Hematopoietic multipotent progenitor cell (in vitro differentiated cells): ENCODE measurements at regions not wholly inside any gene's neighbourhood (a gene's known extent, or its start where the extent isn't known, plus 50 kb on each side); places are given as distances from the start of the nearest gene placed in this dataset.

ENCODE experiments used
- DNase-seq, 3 donors: peaks; one replicate each; pipeline ENCODE4 v3.0.0-alpha.2; 2011 to 2015; ENCODE audit warnings: low read depth in 2 of 3, low spot score in 2 of 3

- DNase-seq: no peak
These were observed 128.1 kb downstream of the TEX29 start for GRCh38 chr13:111448504-111448903.

GRCh38 chr13:111449041-111449440, 128.6 kb downstream of the TEX29 start:
- no peak for DNase-seq

GRCh38 chr13:111451402-111451801, 131.0 kb downstream of the TEX29 start:
- no peak for DNase-seq

GRCh38 chr13:111456452-111457230, 136.2 kb downstream of the TEX29 start:
- DNase-seq: no peak

- DNase-seq: no peak
These were observed 137.6 kb downstream of the TEX29 start for GRCh38 chr13:111458001-111458531.

- no peak for DNase-seq
These were observed 138.3 kb downstream of the TEX29 start for GRCh38 chr13:111458739-111459138.

GRCh38 chr13:111459803-111460547, 139.5 kb downstream of the TEX29 start:
- DNase-seq: no peak

- peak in 1 of 3 donors; percentile 32 for DNase-seq
These were observed 140.4 kb downstream of the TEX29 start for GRCh38 chr13:111460548-111461444.

GRCh38 chr13:111461445-111462149, 141.2 kb downstream of the TEX29 start:
- peak in 1 of 3 donors; percentile 24 for DNase-seq

- no peak for DNase-seq
These were observed 141.9 kb downstream of the TEX29 start for GRCh38 chr13:111462221-111462764.

- DNase-seq: no peak
These were observed 142.5 kb downstream of the TEX29 start for GRCh38 chr13:111462944-111463343.

GRCh38 chr13:111467111-111467890, 146.9 kb downstream of the TEX29 start:
- DNase-seq: no peak

- DNase-seq: no peak
These were observed 147.9 kb downstream of the TEX29 start for GRCh38 chr13:111468037-111468959.

- no peak for DNase-seq
These were observed 149.0 kb downstream of the TEX29 start for GRCh38 chr13:111469450-111469849.

- no peak for DNase-seq
These were observed 149.6 kb downstream of the TEX29 start for GRCh38 chr13:111469916-111470506.

- DNase-seq: no peak
These were observed 150.5 kb downstream of the TEX29 start for GRCh38 chr13:111470933-111471332.

GRCh38 chr13:111472083-111472482, 151.6 kb downstream of the TEX29 start:
- no peak for DNase-seq
